Mesenchymal stem cell (in vitro differentiated cells and primary cell): ENCODE measurements at regions not wholly inside any gene's neighbourhood (a gene's known extent, or its start where the extent isn't known, plus 50 kb on each side); places are given as distances from the start of the nearest gene placed in this dataset.

ENCODE experiments used
- DNase-seq: peaks from one replicate; pipeline ENCODE4 v3.0.0-alpha.2; 2013
- H2AFZ ChIP-seq: one replicate; pipeline ENCODE4 v1.6.1; 2013; ENCODE audit warnings: low read depth, mild to moderate bottlenecking, control low read depth, inconsistent platforms, low read length, moderate library complexity
- H2AK5ac ChIP-seq: 2 replicates; pipeline ENCODE4 v1.6.1; 2013; ENCODE audit warnings: low read length, moderate library complexity, mild to moderate bottlenecking, inconsistent platforms; ENCODE audit not compliant: severe bottlenecking
- H2BK120ac ChIP-seq: one replicate; pipeline ENCODE4 v1.6.1; 2013; ENCODE audit warnings: low read depth, mild to moderate bottlenecking, inconsistent platforms, low read length, moderate library complexity
- H2BK12ac ChIP-seq, 2 experiments: one replicate each; pipeline ENCODE4 v1.6.1; 2013; ENCODE audit warnings: inconsistent platforms in 2 of 2, low read length in 2 of 2, mild to moderate bottlenecking in 2 of 2, moderate library complexity in 2 of 2, control low read depth in 1 of 2
- H2BK15ac ChIP-seq: one replicate; pipeline ENCODE4 v1.6.1; 2013; ENCODE audit warnings: mild to moderate bottlenecking, low read depth, inconsistent platforms; ENCODE audit not compliant: poor library complexity, severe bottlenecking
- H2BK5ac ChIP-seq: 2 replicates; pipeline ENCODE4 v1.6.1; 2013; ENCODE audit warnings: low read depth, mild to moderate bottlenecking, low read length, control low read depth, inconsistent platforms; ENCODE audit not compliant: poor library complexity, severe bottlenecking
- H3K14ac ChIP-seq, 2 experiments: one replicate each; pipeline ENCODE4 v1.6.1; 2013; ENCODE audit warnings: inconsistent platforms in 2 of 2, low read length in 2 of 2, control low read depth in 1 of 2, mild to moderate bottlenecking in 1 of 2, moderate library complexity in 1 of 2
- H3K18ac ChIP-seq, 2 experiments: one replicate each; pipeline ENCODE4 v1.6.1; 2013; ENCODE audit warnings: inconsistent platforms in 2 of 2, low read length in 2 of 2, control low read depth in 1 of 2, low read depth in 1 of 2, mild to moderate bottlenecking in 1 of 2
- H3K23ac ChIP-seq, 2 experiments: one replicate each; pipeline ENCODE4 v1.6.1; 2013; ENCODE audit warnings: inconsistent platforms in 2 of 2, low read length in 2 of 2, mild to moderate bottlenecking in 2 of 2, moderate library complexity in 2 of 2, control low read depth in 1 of 2
- H3K27ac ChIP-seq: 2 replicates; pipeline ENCODE4 v1.5.1; 2013; ENCODE audit warnings: mild to moderate bottlenecking, moderate library complexity, low read length, control low read depth, inconsistent platforms; ENCODE audit not compliant: poor library complexity, severe bottlenecking
- H3K27me3 ChIP-seq, 2 experiments: 2 replicates each; pipeline versions ENCODE4 v1.6.1 to v1.7.0; 2013; ENCODE audit warnings: low read length in 2 of 2, mild to moderate bottlenecking in 2 of 2, moderate library complexity in 2 of 2, control low read depth in 1 of 2, inconsistent platforms in 1 of 2; ENCODE audit not compliant: control insufficient read depth in 1 of 2, insufficient read depth in 1 of 2
- H3K36me3 ChIP-seq, 2 experiments: 2 replicates each; pipeline versions ENCODE4 v1.6.1 to v1.7.0; 2013; ENCODE audit warnings: low read length in 2 of 2, control low read depth in 1 of 2, inconsistent platforms in 1 of 2, low read depth in 1 of 2, mild to moderate bottlenecking in 1 of 2; ENCODE audit not compliant: insufficient read depth in 2 of 2, control insufficient read depth in 1 of 2
- H3K4ac ChIP-seq, 2 experiments: one replicate each; pipeline ENCODE4 v1.6.1; 2013; ENCODE audit warnings: inconsistent platforms in 2 of 2, low read length in 2 of 2, mild to moderate bottlenecking in 2 of 2, moderate library complexity in 2 of 2, control low read depth in 1 of 2, low read depth in 1 of 2
- H3K4me1 ChIP-seq: 2 replicates; pipeline ENCODE4 v1.6.1; 2013; ENCODE audit warnings: low read depth, low read length, control low read depth; ENCODE audit not compliant: control insufficient read depth, insufficient read depth
- H3K4me2 ChIP-seq: 2 replicates; pipeline ENCODE4 v1.6.1; 2013; ENCODE audit warnings: low read length, mild to moderate bottlenecking, inconsistent platforms; ENCODE audit not compliant: poor library complexity, severe bottlenecking
- H3K4me3 ChIP-seq, 2 experiments: 2 replicates each; pipeline versions ENCODE4 v1.5.1 to v1.7.0; 2013; ENCODE audit warnings: low read length in 2 of 2, mild to moderate bottlenecking in 2 of 2, control low read depth in 1 of 2, low read depth in 1 of 2; ENCODE audit not compliant: insufficient read depth in 1 of 2
- H3K79me1 ChIP-seq: replicated peaks from 2 replicates; pipeline ENCODE4 v1.6.1; 2013; ENCODE audit warnings: mild to moderate bottlenecking, control low read depth, low read length, inconsistent platforms; ENCODE audit not compliant: poor library complexity, severe bottlenecking
- H3K9ac ChIP-seq: 2 replicates; pipeline ENCODE4 v1.7.0; 2013; ENCODE audit warnings: mild to moderate bottlenecking, low read length, moderate library complexity
- H3K9me3 ChIP-seq: 2 replicates; pipeline ENCODE4 v1.7.0; 2013; ENCODE audit warnings: mild to moderate bottlenecking, low read length; ENCODE audit not compliant: control insufficient read depth
- H4K8ac ChIP-seq: one replicate; pipeline ENCODE4 v1.6.1; 2013; ENCODE audit warnings: inconsistent platforms, mild to moderate bottlenecking, low read length, moderate library complexity
- H4K91ac ChIP-seq: one replicate; pipeline ENCODE4 v1.6.1; 2013; ENCODE audit warnings: mild to moderate bottlenecking, low read length, inconsistent platforms
- WGBS: methylation state at CpG from one replicate; pipeline ENCODE4 v1.1.7; 2013; ENCODE audit warnings: mixed read lengths; 5-methylcytosine and 5-hydroxymethylcytosine counted together

GRCh38 chr21:38938769-38939168 lies 133.0 kb downstream of the ETS2 start:
- no peaks in the 10 kb centered on the region for H3K79me1 ChIP-seq
- H2BK15ac ChIP-seq = no peak overlapping the region
- H3K27ac ChIP-seq = no peak overlapping the region
- H2BK120ac ChIP-seq = no peak overlapping the region
- no peaks in the 10 kb centered on the region for H3K4me1 ChIP-seq
- no peaks in the 10 kb centered on the region for H3K36me3 ChIP-seq
- no peak overlapping the region for H3K4ac ChIP-seq
- no peak overlapping the region for H3K23ac ChIP-seq
- 84% methylated on average over 3 of the region's 8 CpGs for WGBS
- no peak overlapping the region for H3K9ac ChIP-seq
- H3K18ac ChIP-seq = no peak overlapping the region
- no peak overlapping the region for H2AK5ac ChIP-seq
- peak overlapping the region in 1 of 2 experiments; percentile 21 for H2BK12ac ChIP-seq
- no peak overlapping the region for H2AFZ ChIP-seq
- no peak overlapping the region for H3K14ac ChIP-seq
- no peak overlapping the region for H3K4me3 ChIP-seq
- H4K91ac ChIP-seq = no peak overlapping the region
- H4K8ac ChIP-seq = no peak overlapping the region
- H3K4me2 ChIP-seq = no peak overlapping the region
- no peak for DNase-seq
- H3K27me3 ChIP-seq = peaks cover 11 to 26% of the 10 kb centered on the region in 2 experiments
- H2BK5ac ChIP-seq = no peak overlapping the region
- no peaks in the 10 kb centered on the region for H3K9me3 ChIP-seq

- H4K8ac ChIP-seq = no peak overlapping the region
- WGBS = 51% methylated on average over 7 of the region's 7 CpGs
- peak overlapping the region; percentile 60 for H2BK15ac ChIP-seq
- no peak overlapping the region for H3K4ac ChIP-seq
- no peaks in the 10 kb centered on the region for H3K9me3 ChIP-seq
- no peak overlapping the region for H2AFZ ChIP-seq
- H2BK120ac ChIP-seq = no peak overlapping the region
- no peak overlapping the region for H3K14ac ChIP-seq
- no peak overlapping the region for H3K4me3 ChIP-seq
- H2BK12ac ChIP-seq = no peak overlapping the region
- peaks cover 11 to 26% of the 10 kb centered on the region in 2 experiments for H3K27me3 ChIP-seq
- peak; percentile 74 for DNase-seq
- H3K23ac ChIP-seq = no peak overlapping the region
- H3K4me1 ChIP-seq = no peaks in the 10 kb centered on the region
- H3K4me2 ChIP-seq = no peak overlapping the region
- H3K27ac ChIP-seq = no peak overlapping the region
- peak overlapping the region in 1 of 2 experiments; percentile 58 for H3K18ac ChIP-seq
- H3K79me1 ChIP-seq = no peaks in the 10 kb centered on the region
- H4K91ac ChIP-seq = no peak overlapping the region
- no peaks in the 10 kb centered on the region for H3K36me3 ChIP-seq
- H2BK5ac ChIP-seq = no peak overlapping the region
- H2AK5ac ChIP-seq = no peak overlapping the region
- no peak overlapping the region for H3K9ac ChIP-seq
Observed at GRCh38 chr21:38938343-38938742, 132.6 kb downstream of the ETS2 start.

DNA sequence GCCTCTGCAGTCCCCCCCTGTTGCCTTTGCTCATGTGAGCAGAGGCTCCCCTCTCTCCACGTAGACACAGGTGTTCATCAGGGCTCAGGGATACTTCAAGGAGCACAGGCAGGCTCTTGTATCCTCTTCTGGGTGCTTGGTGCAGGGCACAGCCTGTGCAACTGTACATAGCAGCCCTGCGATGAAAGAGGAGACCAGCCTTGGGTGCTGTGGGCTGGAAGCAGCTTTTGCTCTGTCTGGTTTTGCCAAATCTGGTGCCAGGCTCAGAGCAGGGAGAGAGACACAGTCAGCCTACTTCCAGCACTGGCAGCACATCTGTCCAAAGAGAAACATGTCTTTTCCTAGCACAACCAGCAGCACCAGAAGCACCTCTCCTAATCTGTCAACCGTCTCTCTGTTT lies 132.1 kb downstream of the ETS2 start:
- peak overlapping the region; percentile 0 for H2BK120ac ChIP-seq
- H3K23ac ChIP-seq = no peak overlapping the region
- no peak overlapping the region for H3K4me3 ChIP-seq
- H2BK12ac ChIP-seq = peak overlapping the region; percentile 72 to 76
- no peaks in the 10 kb centered on the region for H3K4me1 ChIP-seq
- peak overlapping the region; percentile 3 to 73 for H3K4ac ChIP-seq
- peak overlapping the region; percentile 91 for H4K8ac ChIP-seq
- no peak overlapping the region for H3K27ac ChIP-seq
- H3K36me3 ChIP-seq = no peaks in the 10 kb centered on the region
- peak overlapping the region; percentile 34 to 58 for H3K18ac ChIP-seq
- WGBS = 56% methylated on average over 3 of the region's 3 CpGs
- peaks cover 11 to 24% of the 10 kb centered on the region in 2 experiments for H3K27me3 ChIP-seq
- peak overlapping the region; percentile 60 for H2BK15ac ChIP-seq
- DNase-seq = no peak
- H3K9me3 ChIP-seq = no peaks in the 10 kb centered on the region
- H2AFZ ChIP-seq = no peak overlapping the region
- H3K79me1 ChIP-seq = no peaks in the 10 kb centered on the region
- no peak overlapping the region for H3K9ac ChIP-seq
- H2AK5ac ChIP-seq = no peak overlapping the region
- peak overlapping the region in 1 of 2 experiments; percentile 59 for H3K14ac ChIP-seq
- no peak overlapping the region for H3K4me2 ChIP-seq
- peak overlapping the region; percentile 66 for H4K91ac ChIP-seq
- no peak overlapping the region for H2BK5ac ChIP-seq

- DNase-seq = peak; percentile 38
- H3K4me1 ChIP-seq = no peaks in the 10 kb centered on the region
- no peak overlapping the region for H2AK5ac ChIP-seq
- no peak overlapping the region for H3K9ac ChIP-seq
- H2BK15ac ChIP-seq = no peak overlapping the region
- H3K9me3 ChIP-seq = no peaks in the 10 kb centered on the region
- no peak overlapping the region for H2BK120ac ChIP-seq
- H3K18ac ChIP-seq = peak overlapping the region; percentile 34 to 61
- peak overlapping the region; percentile 7 to 76 for H2BK12ac ChIP-seq
- H2BK5ac ChIP-seq = no peak overlapping the region
- no peak overlapping the region for H3K23ac ChIP-seq
- no peak overlapping the region for H3K4me3 ChIP-seq
- WGBS = 74% methylated on average over 2 of the region's 4 CpGs
- H3K36me3 ChIP-seq = no peaks in the 10 kb centered on the region
- peak overlapping the region; percentile 33 for H4K8ac ChIP-seq
- H3K79me1 ChIP-seq = no peaks in the 10 kb centered on the region
- H3K4me2 ChIP-seq = no peak overlapping the region
- H2AFZ ChIP-seq = no peak overlapping the region
- peak overlapping the region; percentile 19 for H4K91ac ChIP-seq
- H3K4ac ChIP-seq = peak overlapping the region in 1 of 2 experiments; percentile 2
- H3K14ac ChIP-seq = peak overlapping the region; percentile 39 to 59
- H3K27ac ChIP-seq = no peak overlapping the region
- H3K27me3 ChIP-seq = peaks cover 11 to 21% of the 10 kb centered on the region in 2 experiments
Observed at GRCh38 chr21:38937286-38937790, 131.6 kb downstream of the ETS2 start.
